HuH-7 (cell line): ENCODE measurements at regions not wholly inside any gene's neighbourhood (a gene's known extent, or its start where the extent isn't known, plus 50 kb on each side); places are given as distances from the start of the nearest gene placed in this dataset.
"Not testable (repeated sequence)": the region's sequence is repeated elsewhere in the genome, so short reads cannot be mapped to it uniquely, and the experiment has no call there.

ENCODE experiments used
- DNase-seq: peaks from one replicate; pipeline ENCODE4 v3.0.0; 2011; ENCODE audit warnings: low spot score

- no peak for DNase-seq
Observed at GRCh38 chr3:26070854-26071253, 281.0 kb downstream of the OXSM start.

- DNase-seq: no peak
Observed at GRCh38 chr3:26074080-26074479, 284.2 kb downstream of the OXSM start.

- DNase-seq: no peak
Observed at GRCh38 chr3:26078539-26078938, 288.6 kb downstream of the OXSM start.

- no peak for DNase-seq
Observed at GRCh38 chr3:26081166-26081565, 291.3 kb downstream of the OXSM start.

GRCh38 chr3:26081806-26082205 lies 291.9 kb downstream of the OXSM start:
- no peak for DNase-seq

GRCh38 chr3:26082911-26083310 lies 293.0 kb downstream of the OXSM start:
- DNase-seq: no peak

- no peak for DNase-seq
Observed at GRCh38 chr3:26084629-26085028, 294.7 kb downstream of the OXSM start.

GRCh38 chr3:26087751-26088150 lies 297.9 kb downstream of the OXSM start:
- no peak for DNase-seq

GRCh38 chr3:26089249-26089648 lies 299.4 kb downstream of the OXSM start:
- no peak for DNase-seq

GRCh38 chr3:26090589-26090988 lies 300.7 kb downstream of the OXSM start:
- no peak for DNase-seq

GRCh38 chr3:26091096-26091495 lies 301.2 kb downstream of the OXSM start:
- DNase-seq: no peak

- DNase-seq: no peak
Observed at GRCh38 chr3:26091626-26092025, 301.7 kb downstream of the OXSM start.

GRCh38 chr3:26097111-26097510 lies 307.2 kb downstream of the OXSM start:
- not testable (repeated sequence) for DNase-seq

GRCh38 chr3:26099692-26100091 lies 309.8 kb downstream of the OXSM start:
- DNase-seq: no peak

- DNase-seq: no peak
Observed at GRCh38 chr3:26100176-26100575, 310.3 kb downstream of the OXSM start.

GRCh38 chr3:26102376-26102775 lies 312.5 kb downstream of the OXSM start:
- no peak for DNase-seq

- no peak for DNase-seq
Observed at GRCh38 chr3:26104851-26105251, 315.0 kb downstream of the OXSM start.

GRCh38 chr3:26105261-26105660 lies 315.4 kb downstream of the OXSM start:
- DNase-seq: no peak

- DNase-seq: no peak
Observed at GRCh38 chr3:26106228-26106627, 316.3 kb downstream of the OXSM start.

- DNase-seq: no peak
Observed at GRCh38 chr3:26108846-26109489, 319.1 kb downstream of the OXSM start.

- no peak for DNase-seq
Observed at GRCh38 chr3:26114851-26115250, 325.0 kb downstream of the OXSM start.

GRCh38 chr3:26118165-26118564 lies 328.3 kb downstream of the OXSM start:
- DNase-seq: no peak

- no peak for DNase-seq
Observed at GRCh38 chr3:26132942-26133341, 343.1 kb downstream of the OXSM start.

GRCh38 chr3:26141296-26141695 lies 351.4 kb downstream of the OXSM start:
- no peak for DNase-seq

- DNase-seq: no peak
Observed at GRCh38 chr3:26145769-26146168, 355.9 kb downstream of the OXSM start.
